ENCODE measurements at regions not wholly inside any gene's neighbourhood (a gene's known extent, or its start where the extent isn't known, plus 50 kb on each side); places are given as distances from the start of the nearest gene placed in this dataset.

DNA sequence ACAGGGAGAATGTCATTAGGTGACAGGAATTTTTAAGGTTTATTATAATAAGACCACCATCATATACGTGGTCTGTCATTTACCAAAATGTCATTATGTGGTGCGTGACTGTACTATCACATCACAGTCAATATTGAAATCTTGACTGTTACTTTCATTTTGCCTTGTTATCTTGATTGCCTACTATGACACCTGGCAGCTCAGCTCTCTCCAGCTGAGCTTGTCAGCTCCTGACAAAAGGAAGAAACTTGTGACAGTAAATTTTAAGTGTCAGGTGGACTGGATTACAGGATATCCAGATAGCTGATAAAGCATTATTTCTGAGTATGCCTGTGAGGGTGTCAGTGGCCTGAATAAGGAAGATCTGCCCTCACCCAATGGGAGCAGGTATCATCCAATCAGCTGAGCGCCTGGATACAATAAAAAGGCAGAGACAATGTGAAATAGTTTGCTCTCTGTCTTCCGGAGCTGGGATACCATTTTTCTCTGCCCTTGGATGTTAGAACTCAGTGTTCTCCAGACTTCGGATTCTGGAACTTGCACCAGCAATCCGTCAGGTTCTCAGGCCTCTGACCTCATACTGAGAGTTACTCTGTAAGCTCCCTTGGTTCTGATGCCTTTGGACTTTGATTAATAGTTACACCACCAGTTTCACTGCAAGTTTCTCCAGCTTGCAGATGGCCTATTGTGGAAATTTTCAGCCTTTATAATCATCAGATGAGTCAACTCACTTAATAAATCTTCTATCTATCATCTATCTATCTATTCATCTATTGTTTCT lies 1454.7 kb upstream of the IGFBP7 start:
- Mint-ChIP-seq H3K36me3 (no peaks in the 10 kb centered on the region), H3K4me3 (no peak overlapping the region), H3K27ac (no peak overlapping the region), H3K27me3 (no peaks in the 10 kb centered on the region), H3K9me3 (ENCODE audit: low read depth) (peaks cover 2% of the 10 kb centered on the region), H3K4me1 (no peaks in the 10 kb centered on the region)
- DNase-seq = no peak
- CTCF ChIA-PET = no interaction called here
- ATAC-seq = no peak

DNA sequence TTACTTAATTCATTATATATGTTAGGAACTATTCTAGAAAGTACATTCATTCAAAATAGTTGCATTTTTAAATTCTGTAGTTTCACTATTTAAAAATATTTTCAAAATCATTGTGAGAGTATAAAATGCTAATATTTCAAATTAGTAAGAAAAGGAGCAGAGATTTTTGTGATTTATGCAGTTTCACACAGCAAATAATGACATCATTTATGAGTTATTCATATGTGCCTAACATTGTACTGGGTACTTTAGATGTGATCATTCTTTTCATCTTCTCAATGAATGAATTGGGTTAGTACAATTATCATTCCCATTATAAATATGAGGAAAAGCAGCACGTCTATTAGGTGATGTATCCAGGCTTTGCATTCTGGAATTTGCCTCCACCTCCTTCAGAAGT lies 1451.0 kb upstream of the IGFBP7 start:
- Mint-ChIP-seq H3K36me3 (no peaks in the 10 kb centered on the region), H3K4me3 (no peak overlapping the region), H3K27ac (no peak overlapping the region), H3K9me3 (ENCODE audit: low read depth) (peaks cover 4% of the 10 kb centered on the region), H3K27me3 (no peaks in the 10 kb centered on the region), H3K4me1 (no peaks in the 10 kb centered on the region)
- DNase-seq (no peak), ATAC-seq (no peak)
- CTCF ChIA-PET = no interaction called here

GRCh38 chr4:58560736-58561135 lies 1450.6 kb upstream of the IGFBP7 start:
- no peaks in the 10 kb centered on the region for H3K36me3 Mint-ChIP-seq
- no peak for ATAC-seq
- H3K4me3 Mint-ChIP-seq = no peak overlapping the region
- H3K27me3 Mint-ChIP-seq = no peaks in the 10 kb centered on the region
- CTCF ChIA-PET = no interaction called here
- no peaks in the 10 kb centered on the region for H3K4me1 Mint-ChIP-seq
- DNase-seq = no peak
- H3K9me3 Mint-ChIP-seq (ENCODE audit: low read depth) = peaks cover 4% of the 10 kb centered on the region
- no peak overlapping the region for H3K27ac Mint-ChIP-seq

DNA sequence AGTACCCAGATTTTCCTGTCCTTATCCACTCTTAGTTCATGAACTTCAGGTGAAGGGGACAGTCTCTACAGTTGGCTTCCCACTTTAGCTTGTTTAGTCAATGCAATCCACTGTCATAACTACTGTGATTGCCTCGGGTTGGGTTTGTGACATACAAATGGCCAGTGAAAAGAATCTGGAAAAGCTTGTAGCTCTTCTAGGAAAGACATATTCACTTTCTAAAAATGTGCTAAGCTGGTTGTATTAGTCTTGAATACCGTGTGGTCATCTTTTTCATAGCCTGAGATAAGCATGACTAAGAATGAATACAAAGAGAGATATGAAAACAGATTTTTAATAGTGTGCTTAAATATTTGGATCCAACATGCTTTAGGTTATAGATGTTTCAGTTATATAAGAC lies 1443.5 kb upstream of the IGFBP7 start:
- ATAC-seq = no peak
- CTCF ChIA-PET = no interaction called here

GRCh38 chr4:58553031-58553430 lies 1442.8 kb upstream of the IGFBP7 start:
- H3K4me3 Mint-ChIP-seq = no peak overlapping the region
- no peaks in the 10 kb centered on the region for H3K27me3 Mint-ChIP-seq
- ATAC-seq = no peak
- peaks cover 8% of the 10 kb centered on the region for H3K9me3 Mint-ChIP-seq (ENCODE audit: low read depth)
- CTCF ChIA-PET = no interaction called here
- H3K4me1 Mint-ChIP-seq = no peaks in the 10 kb centered on the region
- no peak overlapping the region for H3K27ac Mint-ChIP-seq
- no peak for DNase-seq
- no peaks in the 10 kb centered on the region for H3K36me3 Mint-ChIP-seq

More for the DNA sequence above, 1443.5 kb upstream of the IGFBP7 start:
- Mint-ChIP-seq H3K9me3 (ENCODE audit: low read depth) (peaks cover 7% of the 10 kb centered on the region), H3K27me3 (no peaks in the 10 kb centered on the region), H3K36me3 (no peaks in the 10 kb centered on the region), H3K4me3 (no peak overlapping the region), H3K27ac (no peak overlapping the region), H3K4me1 (no peaks in the 10 kb centered on the region)
- no peak for DNase-seq

DNA sequence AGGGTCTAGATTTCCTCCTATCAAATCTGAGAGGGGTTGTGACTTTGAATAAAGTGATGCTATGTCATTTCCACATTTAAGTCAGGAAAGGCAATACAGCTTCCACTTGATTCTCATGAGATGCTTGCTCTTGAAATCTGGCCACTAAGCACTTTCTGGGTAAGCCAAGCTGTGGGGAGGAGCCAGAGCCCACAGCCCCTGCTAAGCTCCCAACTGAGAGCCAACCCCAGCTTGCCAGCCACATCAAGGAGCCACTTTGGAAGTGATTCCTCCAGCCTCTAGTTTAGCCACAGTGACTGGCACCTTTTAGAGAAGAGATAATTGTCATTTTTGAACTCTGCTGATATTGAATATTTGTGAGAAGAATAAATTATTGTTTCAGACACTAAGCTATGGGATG lies 1441.5 kb upstream of the IGFBP7 start:
- Mint-ChIP-seq H3K36me3 (no peaks in the 10 kb centered on the region), H3K4me1 (no peaks in the 10 kb centered on the region), H3K27ac (no peak overlapping the region), H3K4me3 (no peak overlapping the region), H3K27me3 (no peaks in the 10 kb centered on the region), H3K9me3 (ENCODE audit: low read depth) (peaks cover 6% of the 10 kb centered on the region)
- no peak for DNase-seq
- CTCF ChIA-PET = no interaction called here
- ATAC-seq = no peak

DNA sequence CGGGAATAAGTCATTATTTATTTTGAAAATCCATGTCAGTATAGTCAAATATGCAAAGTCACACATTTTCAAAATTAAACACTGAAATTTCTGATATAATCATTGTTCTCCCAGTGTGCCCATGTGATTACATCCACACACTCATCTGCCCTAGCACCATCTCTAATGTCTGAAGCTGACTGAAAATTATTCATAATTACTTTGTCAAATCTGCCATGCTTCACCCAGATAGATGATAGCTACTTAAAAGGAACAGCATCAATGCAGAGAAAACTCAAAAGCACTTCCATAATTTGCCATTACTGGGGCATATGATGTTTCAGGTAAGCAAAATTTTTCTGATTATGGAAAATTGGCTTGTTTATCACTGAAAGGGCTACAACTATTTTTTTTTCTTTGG lies 1433.3 kb upstream of the IGFBP7 start:
- no peak overlapping the region for H3K4me3 Mint-ChIP-seq
- peaks cover 7% of the 10 kb centered on the region for H3K9me3 Mint-ChIP-seq (ENCODE audit: low read depth)
- no peaks in the 10 kb centered on the region for H3K4me1 Mint-ChIP-seq
- H3K27me3 Mint-ChIP-seq = no peaks in the 10 kb centered on the region
- DNase-seq = no peak
- no peak overlapping the region for H3K27ac Mint-ChIP-seq
- CTCF ChIA-PET = no interaction called here
- ATAC-seq = no peak
- H3K36me3 Mint-ChIP-seq = no peaks in the 10 kb centered on the region

- H3K4me1 Mint-ChIP-seq = no peaks in the 10 kb centered on the region
- CTCF ChIA-PET = no interaction called here
- H3K9me3 Mint-ChIP-seq (ENCODE audit: low read depth) = peaks cover 7% of the 10 kb centered on the region
- H3K36me3 Mint-ChIP-seq = no peaks in the 10 kb centered on the region
- H3K27me3 Mint-ChIP-seq = no peaks in the 10 kb centered on the region
- H3K27ac Mint-ChIP-seq = no peak overlapping the region
- ATAC-seq (no peak), DNase-seq (no peak)
- no peak overlapping the region for H3K4me3 Mint-ChIP-seq
Observed at GRCh38 chr4:58541926-58542325, 1431.7 kb upstream of the IGFBP7 start.

DNA sequence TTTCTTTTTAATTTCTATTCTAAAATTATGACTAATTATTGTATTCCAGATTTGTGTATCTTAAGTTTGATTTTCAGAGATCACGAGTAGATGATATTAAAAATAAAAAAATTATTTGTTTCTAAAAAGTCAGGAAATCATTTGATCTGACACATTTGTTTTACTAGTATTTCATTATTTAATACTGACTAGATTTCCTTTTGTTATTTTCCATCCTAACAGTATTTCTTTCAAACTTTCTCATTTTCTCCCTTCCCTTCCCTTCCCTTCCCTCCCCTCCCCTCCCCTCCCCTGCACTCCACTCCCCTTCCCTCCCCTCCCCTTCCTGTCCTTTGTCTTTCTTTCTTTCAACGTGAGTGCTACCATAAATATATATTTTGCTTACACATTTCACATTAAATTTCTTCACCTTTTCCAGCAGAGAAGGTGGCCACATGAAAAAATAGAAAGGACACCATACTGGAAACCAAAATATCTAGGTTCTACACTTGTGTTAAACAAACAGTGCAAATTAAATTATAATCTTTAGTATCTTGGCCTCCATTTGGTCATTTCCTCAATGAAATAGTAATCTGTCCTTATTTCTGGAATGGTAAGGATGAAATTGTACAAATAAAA lies 1412.7 kb upstream of the IGFBP7 start:
- DNase-seq = no peak
- CTCF ChIA-PET = no interaction called here
- no peaks in the 10 kb centered on the region for H3K4me1 Mint-ChIP-seq
- ATAC-seq = no peak
- H3K27me3 Mint-ChIP-seq = no peaks in the 10 kb centered on the region
- H3K9me3 Mint-ChIP-seq (ENCODE audit: low read depth) = peaks cover 6% of the 10 kb centered on the region
- no peak overlapping the region for H3K27ac Mint-ChIP-seq
- no peak overlapping the region for H3K4me3 Mint-ChIP-seq
- H3K36me3 Mint-ChIP-seq = no peaks in the 10 kb centered on the region

DNA sequence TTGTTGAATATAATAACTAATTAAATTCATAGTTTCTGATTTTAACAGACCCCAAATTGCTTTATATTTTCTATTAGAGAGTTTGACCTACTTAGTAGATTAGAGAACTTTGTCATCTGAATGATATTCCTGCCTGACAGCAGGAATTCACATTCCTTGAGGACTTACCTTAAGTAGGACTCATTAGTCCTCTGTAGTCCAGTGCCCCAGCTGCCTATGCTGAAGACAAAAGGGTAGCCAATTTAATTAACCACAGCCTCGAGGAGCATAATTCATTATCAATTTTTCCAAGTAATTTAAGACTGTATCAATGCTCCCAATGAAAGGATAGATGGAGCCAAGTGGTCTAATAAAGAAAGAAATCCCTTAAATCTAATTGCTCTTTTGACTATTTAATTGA lies 1405.0 kb upstream of the IGFBP7 start:
- no peaks in the 10 kb centered on the region for H3K27me3 Mint-ChIP-seq
- H3K9me3 Mint-ChIP-seq (ENCODE audit: low read depth) = peaks cover 3% of the 10 kb centered on the region
- H3K4me3 Mint-ChIP-seq = no peak overlapping the region
- no peak for DNase-seq
- no peak overlapping the region for H3K27ac Mint-ChIP-seq
- no peaks in the 10 kb centered on the region for H3K36me3 Mint-ChIP-seq
- CTCF ChIA-PET = no interaction called here
- no peak for ATAC-seq
- no peaks in the 10 kb centered on the region for H3K4me1 Mint-ChIP-seq

DNA sequence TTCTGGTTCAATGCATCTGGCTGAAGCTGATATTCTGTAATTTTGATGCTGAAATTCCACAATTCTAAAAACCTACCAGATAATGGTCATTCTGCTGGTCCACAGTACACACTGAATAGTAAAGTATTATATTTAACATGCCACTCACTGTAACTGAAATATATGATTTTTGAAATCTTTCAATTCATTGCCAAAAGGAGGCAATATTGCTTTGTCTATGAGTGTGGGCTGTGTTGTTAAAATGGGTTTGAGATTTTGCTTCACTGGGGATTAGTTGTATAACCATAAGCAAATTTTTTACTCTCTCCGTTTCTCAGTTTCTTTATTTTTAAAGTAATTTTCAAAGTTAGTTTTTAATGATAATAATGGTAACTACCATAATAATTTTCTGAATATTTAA lies 1404.1 kb upstream of the IGFBP7 start:
- CTCF ChIA-PET = no interaction called here
- no peak for ATAC-seq
- Mint-ChIP-seq H3K27me3 (no peaks in the 10 kb centered on the region), H3K36me3 (no peaks in the 10 kb centered on the region), H3K9me3 (ENCODE audit: low read depth) (no peaks in the 10 kb centered on the region), H3K4me3 (no peak overlapping the region), H3K27ac (no peak overlapping the region), H3K4me1 (no peaks in the 10 kb centered on the region)
- DNase-seq = no peak

DNA sequence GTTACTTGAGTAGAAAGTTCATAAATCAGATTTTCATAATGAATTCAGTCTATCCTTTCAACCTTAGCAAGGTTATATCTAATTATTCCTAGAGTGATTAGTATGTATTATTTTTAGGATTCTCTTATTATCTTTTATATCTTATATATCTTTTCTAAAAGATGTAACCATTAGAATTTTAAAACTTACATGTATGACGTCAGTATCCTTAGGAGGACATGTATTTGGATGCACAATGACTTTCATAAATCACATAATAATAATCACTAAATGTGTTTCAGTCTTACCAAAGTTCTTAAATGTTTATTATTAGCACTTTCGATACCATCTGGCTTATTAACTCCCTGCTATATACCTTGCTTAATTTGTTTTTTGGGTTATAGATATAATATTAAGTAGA lies 1400.5 kb upstream of the IGFBP7 start:
- ATAC-seq (no peak), DNase-seq (no peak)
- Mint-ChIP-seq H3K36me3 (no peaks in the 10 kb centered on the region), H3K27me3 (no peaks in the 10 kb centered on the region), H3K4me3 (no peak overlapping the region), H3K27ac (no peak overlapping the region), H3K9me3 (ENCODE audit: low read depth) (no peaks in the 10 kb centered on the region), H3K4me1 (no peaks in the 10 kb centered on the region)
- CTCF ChIA-PET = no interaction called here

GRCh38 chr4:58507079-58507478 lies 1396.9 kb upstream of the IGFBP7 start:
- Mint-ChIP-seq H3K27ac (no peak overlapping the region), H3K9me3 (ENCODE audit: low read depth) (peaks cover 4% of the 10 kb centered on the region), H3K4me1 (no peaks in the 10 kb centered on the region), H3K27me3 (no peaks in the 10 kb centered on the region), H3K36me3 (no peaks in the 10 kb centered on the region), H3K4me3 (no peak overlapping the region)
- DNase-seq (no peak), ATAC-seq (no peak)
- CTCF ChIA-PET = no interaction called here

- Mint-ChIP-seq H3K27ac (no peak overlapping the region), H3K36me3 (no peaks in the 10 kb centered on the region), H3K4me3 (no peak overlapping the region), H3K9me3 (ENCODE audit: low read depth) (peaks cover 7% of the 10 kb centered on the region), H3K4me1 (no peaks in the 10 kb centered on the region), H3K27me3 (no peaks in the 10 kb centered on the region)
- CTCF ChIA-PET = no interaction called here
- no peak for DNase-seq
- ATAC-seq = no peak
Observed at GRCh38 chr4:58502839-58503238, 1392.7 kb upstream of the IGFBP7 start.
